Activated CD4-positive, alpha-beta T cell treated with anti-CD3 and anti-CD28 coated beads, Interleukin-2, amount 50 U/mL, for 48 hours (primary cell): ENCODE measurements at regions not wholly inside any gene's neighbourhood (a gene's known extent, or its start where the extent isn't known, plus 50 kb on each side); places are given as distances from the start of the nearest gene placed in this dataset.

Experiments used
- DNase-seq, 2 experiments: peaks; one replicate each; pipeline ENCODE4 v3.0.0-alpha.2; 2020

DNA sequence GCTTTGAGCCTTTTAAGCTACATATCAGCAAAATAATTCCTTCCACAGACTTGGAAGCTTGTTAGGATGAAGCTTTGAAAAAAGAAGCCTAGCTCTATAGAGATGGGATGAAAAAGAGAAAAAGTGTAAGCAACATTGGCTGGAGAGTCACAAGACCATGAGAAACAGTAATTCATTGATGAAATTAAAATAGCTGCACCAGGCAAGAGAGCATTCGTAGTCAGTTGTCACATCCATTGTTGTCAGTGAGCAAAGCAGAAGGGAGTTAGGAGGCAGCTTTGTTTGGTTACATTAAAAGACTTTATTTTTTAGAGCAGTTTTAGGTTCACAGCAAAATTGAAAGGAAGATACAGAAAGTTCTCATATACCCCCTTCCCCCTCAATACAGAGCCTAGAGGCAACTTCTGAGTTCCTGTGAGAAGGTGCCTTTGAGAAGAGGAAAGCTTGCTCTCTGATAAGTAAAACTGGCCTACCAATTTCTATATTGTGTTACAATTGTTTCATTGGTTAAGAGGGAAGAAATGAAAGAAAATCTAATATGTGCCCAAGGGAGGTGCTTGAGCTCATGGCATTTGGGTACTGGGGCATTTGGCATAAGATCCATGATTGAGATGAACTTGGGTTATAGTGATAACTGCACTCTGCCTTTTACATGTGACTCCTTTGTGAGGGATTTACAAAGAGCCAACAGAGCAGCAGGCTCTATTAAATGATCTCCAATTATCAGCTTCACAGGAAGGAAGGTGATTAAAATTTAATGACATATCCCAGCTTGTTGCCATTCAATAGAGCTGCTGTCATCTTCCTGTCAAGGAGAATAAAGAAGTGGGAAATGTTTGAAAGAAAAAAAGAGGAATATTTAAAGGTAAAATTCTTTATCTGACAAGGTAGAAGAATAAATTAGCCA, 361.3 kb upstream of the TMTC1 start:
- no peak for DNase-seq

DNA sequence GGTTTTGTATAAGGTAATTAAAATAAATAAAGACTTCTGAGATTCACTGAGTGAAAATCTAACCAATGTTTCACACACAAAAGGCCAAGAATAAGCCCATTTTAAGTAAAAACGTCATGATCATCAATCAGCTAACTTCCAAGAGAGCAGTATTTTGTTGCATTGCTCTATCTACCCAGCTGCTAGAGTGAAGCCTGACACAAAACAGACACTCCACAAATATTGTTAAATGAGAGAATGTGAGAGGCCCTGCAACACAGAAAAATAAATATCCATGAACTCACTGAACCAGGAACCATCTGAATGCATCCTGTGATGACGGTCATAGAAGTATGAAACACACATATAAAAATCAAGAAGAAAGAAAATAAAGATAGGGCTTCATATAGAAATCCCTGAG, 358.6 kb upstream of the TMTC1 start:
- DNase-seq: no peak

DNA sequence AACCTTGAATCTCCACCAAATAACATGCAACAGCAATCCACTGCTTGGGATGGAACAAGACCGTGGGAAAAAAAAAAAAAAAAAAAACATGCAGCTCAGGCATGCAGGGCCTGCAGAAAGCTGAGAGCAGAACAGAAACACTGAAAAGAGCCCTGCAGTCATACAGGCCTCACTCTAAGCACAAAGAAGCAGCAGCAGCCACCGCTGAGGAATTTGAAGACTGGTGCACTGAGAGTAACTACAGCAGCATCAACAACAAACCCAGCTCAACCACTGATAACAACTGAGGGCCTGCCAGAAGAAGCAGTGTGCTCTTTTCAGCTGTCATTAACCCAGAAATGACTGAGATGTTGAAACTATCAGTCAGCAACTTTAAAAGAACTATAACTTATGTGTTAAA, 354.7 kb upstream of the TMTC1 start:
- no peak for DNase-seq

GRCh38 chr12:30136696-30137095, 353.0 kb upstream of the TMTC1 start:
- no peak for DNase-seq

DNA sequence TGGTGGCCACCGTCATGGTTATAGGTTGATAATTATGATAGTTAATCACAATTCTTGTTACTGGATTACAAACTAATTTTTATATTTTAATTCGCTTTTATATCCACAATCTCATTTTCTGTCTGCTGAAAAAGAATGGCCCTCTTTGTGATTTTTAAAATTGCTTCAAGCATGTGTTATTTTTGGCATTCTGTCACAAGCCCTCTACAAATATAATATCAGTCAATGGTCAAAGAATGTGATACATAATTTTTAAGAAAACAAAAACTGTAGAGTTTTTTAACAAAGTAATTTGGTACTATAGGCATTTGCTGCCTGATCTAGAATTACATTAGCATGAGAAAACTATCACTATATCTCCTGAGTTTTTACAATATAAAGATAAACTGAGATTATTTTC, 352.0 kb upstream of the TMTC1 start:
- DNase-seq: no peak

GRCh38 chr12:30134229-30134628, 350.5 kb upstream of the TMTC1 start:
- DNase-seq: no peak

DNA sequence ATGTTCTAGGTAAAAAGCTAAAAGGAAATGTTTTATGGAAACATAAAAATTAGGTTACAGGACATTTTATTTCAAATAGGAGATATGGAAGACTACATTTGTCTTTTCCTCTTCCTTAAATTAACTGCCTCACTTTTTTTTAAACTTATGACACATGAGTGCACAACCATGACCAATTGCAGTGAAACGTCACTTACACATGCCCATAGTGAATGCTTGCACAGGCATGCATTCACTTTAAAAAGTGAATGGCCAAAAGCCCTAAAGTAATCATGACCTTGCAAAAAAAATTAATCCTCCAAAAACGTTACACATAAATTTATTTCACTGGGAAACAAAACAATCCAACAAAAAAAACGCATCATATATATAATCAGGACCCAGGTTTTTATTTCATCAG, 343.2 kb upstream of the TMTC1 start:
- no peak for DNase-seq

- no peak for DNase-seq
These were observed 336.8 kb upstream of the TMTC1 start for GRCh38 chr12:30120522-30120921.

DNA sequence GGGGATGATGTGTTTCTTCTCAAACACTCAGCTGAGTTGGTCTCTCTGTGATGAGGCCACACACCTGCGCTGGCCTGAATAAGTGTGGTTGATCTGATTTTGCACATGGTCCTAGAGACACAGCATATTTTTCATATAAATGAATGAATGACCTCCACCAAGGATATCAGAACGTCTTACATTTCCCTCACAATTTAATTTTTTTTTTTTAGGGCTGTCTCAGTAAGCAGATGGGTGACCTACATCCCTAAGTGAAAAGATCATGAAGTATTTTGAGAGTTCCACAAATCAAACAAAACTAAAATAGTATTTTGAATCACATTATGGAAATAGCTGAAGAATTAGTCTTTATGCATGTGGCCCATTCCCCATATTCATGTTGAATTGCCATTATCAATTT, 333.7 kb upstream of the TMTC1 start:
- no peak for DNase-seq

DNA sequence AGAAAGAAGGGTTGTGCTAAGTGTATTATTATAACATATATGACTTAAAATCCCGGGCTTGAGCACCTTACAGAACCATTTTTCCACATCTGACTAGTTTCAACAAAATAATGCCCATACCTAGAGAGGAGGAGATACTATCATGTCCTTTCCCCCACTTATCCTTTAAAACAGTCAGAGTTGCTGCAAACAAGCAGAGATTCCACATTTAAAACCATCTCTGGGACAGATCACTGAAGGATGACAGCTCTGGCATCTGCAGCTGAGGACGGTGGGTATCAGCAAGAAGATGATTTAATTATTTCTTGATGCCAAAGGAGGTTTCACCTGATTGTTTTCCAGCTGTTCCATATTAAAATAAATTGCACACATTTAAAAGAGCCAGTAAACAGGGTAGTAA, 328.0 kb upstream of the TMTC1 start:
- DNase-seq: no peak

DNA sequence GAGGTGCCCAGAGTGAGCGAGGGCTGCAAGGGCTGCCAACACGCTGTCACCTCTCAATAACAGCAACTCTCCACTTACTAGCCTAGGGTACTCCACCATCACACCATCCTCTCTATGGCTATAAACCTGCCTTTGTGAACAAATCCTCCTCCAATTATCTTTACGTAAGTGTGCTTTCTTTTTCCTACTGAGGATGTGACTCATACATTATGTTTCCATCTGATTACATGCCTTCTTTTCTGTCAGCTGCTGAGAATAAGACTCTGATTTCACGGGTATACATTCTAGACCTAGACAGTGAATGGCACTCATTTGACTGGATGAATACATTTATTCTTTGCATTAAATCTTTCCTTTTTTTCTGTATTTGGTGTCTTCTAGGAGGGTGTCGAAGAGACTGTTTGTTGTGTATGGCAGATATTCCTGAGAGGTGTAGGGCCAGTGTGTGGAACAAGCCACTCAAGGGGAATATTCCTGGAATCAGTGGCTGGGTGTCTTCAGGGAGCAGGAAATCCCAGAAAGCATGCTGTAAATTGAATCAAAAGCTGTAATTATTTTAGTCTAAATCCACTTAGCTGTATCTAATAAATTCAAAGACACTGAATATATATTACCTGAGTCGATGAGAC, 327.3 kb upstream of the TMTC1 start:
- no peak for DNase-seq

DNA sequence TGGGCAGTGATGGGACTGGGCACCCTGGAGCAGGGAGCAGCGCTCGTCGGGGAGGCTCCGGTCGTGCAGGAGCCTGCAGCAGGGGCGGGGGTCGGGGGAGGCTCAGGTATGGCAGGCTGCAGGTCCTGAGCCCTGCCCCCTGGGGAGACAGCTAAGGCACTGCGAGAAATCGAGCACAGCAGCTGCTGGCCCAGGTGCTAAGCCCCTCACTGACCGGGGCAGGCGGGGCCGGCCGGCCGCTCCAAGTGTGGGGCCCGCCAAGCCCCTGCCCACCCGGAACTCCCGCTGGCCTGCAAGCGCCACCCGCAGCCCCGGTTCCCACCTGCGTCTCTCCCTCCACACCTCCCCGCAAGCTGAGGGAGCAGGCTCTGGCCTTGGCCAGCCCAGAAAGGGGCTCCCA, 326.8 kb upstream of the TMTC1 start:
- no peak for DNase-seq

DNA sequence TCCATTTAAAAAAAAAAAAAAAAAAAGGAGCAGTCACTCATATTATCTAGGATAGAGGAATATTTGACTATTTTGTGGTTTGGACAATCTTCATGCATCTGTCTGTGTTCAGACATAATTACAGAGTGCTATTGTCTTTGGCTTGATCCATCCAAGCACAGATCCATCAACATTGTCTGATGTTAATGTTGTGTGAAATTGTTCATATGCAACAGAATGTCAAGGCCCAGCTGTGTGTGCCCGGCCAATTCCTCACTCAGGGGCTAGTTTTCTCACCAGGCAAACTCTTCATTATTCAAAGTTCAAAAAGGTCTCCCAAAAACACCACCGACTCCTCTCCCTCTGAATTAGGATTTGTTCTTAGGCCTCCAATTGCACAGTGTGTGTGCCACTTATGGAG, 324.9 kb upstream of the TMTC1 start:
- DNase-seq: no peak

- DNase-seq: no peak
These were observed 322.6 kb upstream of the TMTC1 start for GRCh38 chr12:30106204-30106965.

DNA sequence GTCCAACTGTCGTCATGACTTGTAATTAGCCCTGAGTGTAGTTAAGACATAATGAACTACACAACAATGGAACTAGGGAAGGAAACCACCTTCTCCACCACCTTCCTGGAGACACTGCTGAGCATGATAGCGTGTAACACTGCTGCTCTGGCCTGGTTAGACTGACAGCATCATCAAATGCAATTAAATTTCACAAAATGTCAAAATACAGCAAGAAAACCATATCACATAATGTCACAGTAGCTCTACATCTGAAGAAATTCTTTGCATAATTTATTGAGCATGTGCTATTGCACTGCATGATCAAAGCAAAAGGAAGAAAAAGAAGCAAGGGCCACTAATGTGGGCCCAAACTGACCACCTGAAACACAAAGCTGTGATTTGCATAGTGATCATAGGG, 321.8 kb upstream of the TMTC1 start:
- no peak for DNase-seq

- DNase-seq: no peak
These were observed 321.2 kb upstream of the TMTC1 start for GRCh38 chr12:30104971-30105370.

DNA sequence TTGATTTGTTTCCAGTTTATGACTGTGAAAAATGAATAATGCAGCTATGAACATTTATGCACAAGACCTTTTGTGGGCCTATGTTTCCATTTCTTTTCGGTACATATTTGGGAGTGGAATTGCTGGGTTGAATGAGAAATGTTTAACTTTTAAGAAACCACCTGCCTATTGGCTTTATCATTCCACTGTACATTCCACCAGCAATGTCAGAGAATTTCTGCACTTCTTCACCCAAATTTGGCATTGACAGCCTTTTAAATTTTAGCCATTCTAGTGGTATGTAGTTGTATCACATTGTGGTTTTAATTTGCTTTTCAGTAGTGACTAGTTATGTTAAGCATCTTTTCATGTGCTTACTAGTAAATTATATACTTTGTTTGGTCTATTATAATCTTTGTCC, 317.0 kb upstream of the TMTC1 start:
- no peak for DNase-seq

- DNase-seq: no peak
These were observed 314.9 kb upstream of the TMTC1 start for GRCh38 chr12:30098677-30099076.

- no peak for DNase-seq
These were observed 311.8 kb upstream of the TMTC1 start for GRCh38 chr12:30095511-30095910.

GRCh38 chr12:30092983-30093617, 309.4 kb upstream of the TMTC1 start:
- DNase-seq: no peak

- DNase-seq: no peak
These were observed 306.5 kb upstream of the TMTC1 start for GRCh38 chr12:30090258-30090657.

DNA sequence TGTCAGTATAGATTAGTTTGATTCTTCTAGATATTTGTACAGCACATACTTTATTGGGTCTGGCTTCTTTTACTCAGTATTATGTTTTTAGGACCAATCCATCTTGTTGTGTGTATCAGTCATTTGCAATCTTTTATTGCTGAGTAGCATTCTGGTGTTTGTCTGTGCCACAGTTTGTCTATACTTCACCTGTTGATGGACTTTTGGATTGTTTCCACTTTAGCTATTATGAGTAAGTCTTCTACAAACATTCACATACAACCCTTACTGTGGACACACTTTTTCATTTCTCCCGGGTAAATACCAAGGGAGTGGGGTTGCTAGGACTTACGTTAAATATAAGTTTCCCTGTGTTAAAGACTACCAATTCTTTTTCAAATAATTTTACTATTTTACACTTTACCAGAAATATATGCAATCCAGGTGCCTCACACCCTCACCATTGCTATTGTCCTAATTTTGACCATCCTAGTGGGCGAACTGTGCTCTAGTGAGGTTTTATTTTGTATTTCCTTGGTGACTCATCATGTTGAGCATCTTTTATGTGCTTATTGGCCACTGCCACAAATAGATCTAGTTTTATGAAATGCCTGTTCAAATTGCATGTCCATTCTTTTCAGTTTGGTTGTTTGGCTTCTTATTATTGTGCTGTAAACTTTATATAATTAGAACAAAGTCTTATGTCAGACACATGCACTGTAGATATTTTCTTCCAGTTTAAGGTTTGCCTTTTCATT, 304.7 kb upstream of the TMTC1 start:
- no peak for DNase-seq

GRCh38 chr12:30082381-30082780, 298.6 kb upstream of the TMTC1 start:
- no peak for DNase-seq
